ENCODE measurements at regions not wholly inside any gene's neighbourhood (a gene's known extent, or its start where the extent isn't known, plus 50 kb on each side); places are given as distances from the start of the nearest gene placed in this dataset.

GRCh38 chr3:20673866-20674265 is 487.9 kb upstream of the SGO1 start:
- TF ChIP-seq SREBF2 (IDR thresholded peaks at IDR 0.05) (no peak), USF2 (IDR thresholded peaks at IDR 0.05) (no peak), CBX2 (IDR thresholded peaks at IDR 0.05; ENCODE audit: borderline replicate concordance, low read depth) (no peak), ZSCAN20 (CRISPR knock-in tag; IDR thresholded peaks at IDR 0.05) (no peak), HOXB5 (CRISPR knock-in tag; IDR thresholded peaks at IDR 0.05) (no peak), ATOH8 (CRISPR knock-in tag; IDR thresholded peaks at IDR 0.05; ENCODE audit: low read depth) (no peak), HDAC2 (IDR thresholded peaks at IDR 0.05) (no peak), RNF2 (IDR thresholded peaks at IDR 0.05; ENCODE audit: borderline replicate concordance, low read depth) (no peak), RFX5 (IDR thresholded peaks at IDR 0.05) (no peak), ESRRA (IDR thresholded peaks at IDR 0.05; ENCODE audit: borderline replicate concordance, low read length) (no peak), FOSL2 (IDR thresholded peaks at IDR 0.05) (no peak), FOSL2 (CRISPR knock-in tag; IDR thresholded peaks at IDR 0.05) (no peak), E2F6 (IDR thresholded peaks at IDR 0.05; ENCODE audit: borderline replicate concordance, low read depth) (no peak), REST (IDR thresholded peaks at IDR 0.05) (no peak), HOXA7 (CRISPR knock-in tag; IDR thresholded peaks at IDR 0.05) (no peak), MAZ (IDR thresholded peaks at IDR 0.05; ENCODE audit: borderline replicate concordance, low read depth, low read length) (no peak), JUNB (IDR thresholded peaks at IDR 0.05) (no peak), FOXS1 (CRISPR knock-in tag; IDR thresholded peaks at IDR 0.05) (no peak), NFE2L2 (conservative IDR thresholded peaks at IDR 0.05; ENCODE audit: low read length) (no peak)
- ATAC-seq = no peak
- no peak overlapping the region for H3K4me3 ChIP-seq
- H3K4me2 ChIP-seq = no peak overlapping the region
- no peak for DNase-seq (ENCODE audit: low read depth in 1 of 2, low spot score in 1 of 2)
- FAIRE-seq = no peak
- no peaks in the 10 kb centered on the region for H3K4me1 ChIP-seq
- CTCF ChIA-PET = no interaction called here
- 10% methylated on average over 1 of the region's 1 CpG for WGBS (ENCODE audit: missing lambda C conversion rate)
- H3K27ac ChIP-seq = no peak overlapping the region
- no peaks in the 10 kb centered on the region for H3K9me3 ChIP-seq
- POLR2A ChIA-PET = no interaction called here

GRCh38 chr3:20669675-20670074 is 483.7 kb upstream of the SGO1 start:
- Histone ChIP-seq H3K4me2 (no peak overlapping the region), H3K27ac (no peak overlapping the region), H3K9me3 (no peaks in the 10 kb centered on the region), H3K4me1 (no peaks in the 10 kb centered on the region), H3K4me3 (no peak overlapping the region)
- WGBS (ENCODE audit: missing lambda C conversion rate) = 3% methylated on average over 2 of the region's 2 CpGs
- no peak for DNase-seq (ENCODE audit: low read depth in 1 of 2, low spot score in 1 of 2)
- ATAC-seq = no peak
- ChIA-PET CTCF (no interaction called here), POLR2A (no interaction called here)
- FAIRE-seq = no peak
- no peak for TF ChIP-seq BCL3 (IDR thresholded peaks at IDR 0.05)

Measured in A549 (cell line).